ENCODE measurements at regions not wholly inside any gene's neighbourhood (a gene's known extent, or its start where the extent isn't known, plus 50 kb on each side); places are given as distances from the start of the nearest gene placed in this dataset.
"Not testable (repeated sequence)": the region's sequence is repeated elsewhere in the genome, so short reads cannot be mapped to it uniquely, and the experiment has no call there.

DNA sequence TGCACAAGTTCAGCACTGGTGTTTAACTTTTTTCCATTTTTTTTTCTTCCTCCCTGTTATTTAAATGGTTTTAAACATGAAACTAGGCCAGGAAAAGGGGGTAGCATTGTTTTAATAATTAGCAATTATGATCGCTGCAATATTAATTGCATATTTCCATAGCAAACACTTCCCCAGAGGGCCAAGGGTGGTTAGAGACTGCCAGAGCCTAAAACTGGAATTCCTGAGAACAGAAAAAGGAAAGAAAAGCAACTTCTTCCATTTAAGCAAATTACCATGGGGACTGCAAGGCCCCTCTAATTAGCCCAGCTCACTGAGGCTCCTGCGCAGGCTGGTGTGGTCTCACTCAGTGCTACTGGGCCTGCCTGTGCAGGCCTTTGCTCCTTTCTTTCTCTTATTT is 201.5 kb downstream of the SMAD2 start:
- DNase-seq (ENCODE audit: low read depth): no peak

DNA sequence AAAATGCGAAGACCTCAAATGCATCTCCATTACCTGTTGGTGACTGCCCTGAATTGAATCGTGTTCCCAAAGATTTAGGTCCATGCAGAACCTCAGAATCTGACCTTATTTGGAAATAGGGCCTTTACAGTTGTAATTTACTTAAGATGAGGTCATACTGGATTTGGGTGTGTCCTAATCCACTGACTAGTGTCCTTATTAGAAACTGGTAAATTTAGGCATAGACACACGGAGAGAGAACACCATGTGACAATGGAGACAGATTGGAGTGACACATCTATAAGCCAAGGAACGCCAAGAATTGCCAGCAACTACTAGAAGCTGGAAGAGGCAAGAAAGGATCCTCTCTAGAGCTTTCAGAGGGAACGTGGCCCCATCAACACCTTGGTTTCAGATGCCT is 203.1 kb downstream of the SMAD2 start:
- DNase-seq (ENCODE audit: low read depth): no peak

- DNase-seq (ENCODE audit: low read depth): no peak
These were observed 203.9 kb downstream of the SMAD2 start for GRCh38 chr18:47726550-47726949.

GRCh38 chr18:47725656-47726055 is 204.8 kb downstream of the SMAD2 start:
- DNase-seq (ENCODE audit: low read depth): no peak

- no peak for DNase-seq (ENCODE audit: low read depth)
These were observed 206.1 kb downstream of the SMAD2 start for GRCh38 chr18:47724186-47724975.

DNA sequence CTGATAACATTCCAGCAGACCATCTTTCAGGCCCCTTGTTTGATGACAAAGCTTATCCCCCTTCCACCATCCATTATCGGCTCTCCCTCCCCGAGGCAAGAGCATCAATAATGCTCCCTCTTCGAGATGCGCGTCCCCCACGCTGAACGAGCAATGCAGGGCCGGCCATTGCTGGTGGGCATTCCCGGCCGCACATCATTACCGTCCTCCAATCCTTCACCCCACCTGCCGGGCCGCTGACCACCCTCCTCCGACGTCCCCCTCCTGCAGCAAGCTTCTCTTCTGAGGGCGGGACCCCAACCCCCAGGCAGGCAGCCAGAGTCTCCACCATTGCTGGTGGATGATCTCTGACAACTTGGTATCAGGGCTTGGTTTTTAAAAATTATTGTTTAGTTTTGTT is 208.6 kb downstream of the SMAD2 start:
- no peak for DNase-seq (ENCODE audit: low read depth)

- DNase-seq (ENCODE audit: low read depth): no peak
These were observed 209.7 kb downstream of the SMAD2 start for GRCh38 chr18:47720741-47721140.

DNA sequence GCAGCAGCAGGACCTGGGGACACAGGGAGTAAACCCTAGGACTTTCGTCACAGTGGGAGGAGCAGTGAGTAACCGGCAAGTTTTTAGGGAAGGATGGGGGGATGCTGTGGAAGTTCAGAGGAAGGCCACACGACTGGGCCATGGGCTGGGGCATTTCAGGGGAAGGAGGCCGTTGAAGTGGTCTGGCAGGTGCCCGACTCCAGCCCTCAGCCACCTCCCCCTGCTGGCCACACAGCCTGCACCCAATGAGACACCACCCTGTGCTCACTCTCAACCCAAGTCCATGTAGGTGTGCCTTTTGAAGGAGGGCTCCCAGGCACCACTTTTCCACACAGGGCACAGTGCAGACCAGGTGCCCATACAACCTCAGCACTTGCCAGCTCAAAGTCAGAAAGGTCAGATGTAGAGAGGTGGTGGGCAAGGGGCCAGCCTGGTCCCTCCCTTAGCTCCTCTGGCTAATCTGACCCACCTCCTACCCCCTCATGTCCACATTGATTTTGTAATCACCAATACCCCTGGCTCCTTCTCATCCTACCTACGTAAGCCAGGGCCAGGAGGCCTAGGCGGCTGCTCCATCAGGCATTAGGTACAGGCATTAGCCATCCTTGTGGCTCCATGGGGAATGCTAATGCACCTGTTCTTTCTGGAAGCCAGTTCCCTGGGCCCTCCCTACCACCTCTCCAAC is 211.2 kb downstream of the SMAD2 start:
- DNase-seq (ENCODE audit: low read depth): no peak

GRCh38 chr18:47718646-47719045 is 211.8 kb downstream of the SMAD2 start:
- DNase-seq (ENCODE audit: low read depth): no peak

GRCh38 chr18:47717257-47717656 is 213.2 kb downstream of the SMAD2 start:
- DNase-seq (ENCODE audit: low read depth): no peak

DNA sequence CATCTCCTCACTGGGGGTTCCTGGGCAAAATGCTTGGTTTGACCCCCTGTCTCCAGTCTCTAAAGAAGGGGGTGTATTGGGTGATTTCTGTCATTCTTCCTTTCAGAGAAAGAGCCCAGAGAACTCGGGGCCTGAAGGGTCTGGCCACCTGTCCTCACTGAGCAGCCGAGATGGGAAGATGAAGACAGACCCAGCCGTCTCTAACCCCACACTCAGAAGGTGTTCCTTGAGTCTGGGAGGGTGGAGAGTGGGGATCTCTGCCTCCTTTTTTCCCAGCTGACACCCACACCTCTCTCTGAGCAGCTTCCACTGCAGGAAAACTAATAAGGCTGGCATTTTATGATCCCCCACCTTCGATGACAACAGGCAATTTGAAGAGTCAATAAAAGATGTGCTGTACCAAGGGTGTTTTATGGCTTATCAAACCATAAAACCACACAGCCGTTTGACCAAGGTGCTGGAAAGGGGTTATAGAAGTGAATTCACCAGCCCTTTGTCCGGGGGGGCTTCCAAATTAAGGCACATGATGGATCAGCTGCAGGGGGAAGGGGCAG is 213.8 kb downstream of the SMAD2 start:
- no peak for DNase-seq (ENCODE audit: low read depth)

GRCh38 chr18:47710451-47710850 is 220.0 kb downstream of the SMAD2 start:
- no peak for DNase-seq (ENCODE audit: low read depth)

DNA sequence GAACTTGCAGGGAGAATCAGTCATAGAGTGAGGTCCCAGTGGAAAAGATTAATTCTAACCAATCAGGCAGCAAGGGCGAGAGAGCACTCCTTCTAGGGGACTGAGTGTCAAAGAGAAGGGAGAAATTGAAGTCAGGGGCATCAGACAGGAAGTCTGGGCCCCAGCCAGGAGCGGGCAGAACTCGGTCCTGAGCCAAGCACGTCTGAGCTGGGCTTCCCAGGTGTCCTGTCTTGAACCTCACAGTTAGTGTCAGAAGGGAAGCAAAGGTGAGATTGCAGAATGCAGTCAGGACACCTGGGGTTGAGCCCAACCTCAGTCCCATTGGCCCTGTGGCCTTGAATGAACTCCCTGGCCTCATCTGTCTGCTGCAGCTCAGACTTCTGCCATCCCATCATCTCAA is 220.9 kb downstream of the SMAD2 start:
- no peak for DNase-seq (ENCODE audit: low read depth)

DNA sequence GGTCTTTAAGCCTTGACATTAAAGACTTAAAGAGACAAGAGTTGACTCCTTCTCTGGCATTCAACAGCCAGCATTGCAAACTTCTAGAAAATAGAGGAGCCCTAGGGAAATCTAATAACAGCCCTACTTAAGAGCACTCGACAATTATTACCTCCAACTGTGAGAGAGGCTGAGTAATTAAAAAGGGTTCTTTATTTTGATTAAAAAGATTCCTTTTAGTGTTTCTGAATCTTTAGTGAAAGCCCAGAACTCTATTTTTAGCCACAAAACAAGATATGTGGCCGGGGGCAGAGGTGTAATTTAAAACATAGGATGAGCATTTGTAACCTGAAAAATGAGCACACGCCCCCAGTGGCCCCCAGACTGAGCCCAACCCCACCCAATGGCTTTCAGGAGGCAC is 222.3 kb downstream of the SMAD2 start:
- DNase-seq (ENCODE audit: low read depth): no peak

DNA sequence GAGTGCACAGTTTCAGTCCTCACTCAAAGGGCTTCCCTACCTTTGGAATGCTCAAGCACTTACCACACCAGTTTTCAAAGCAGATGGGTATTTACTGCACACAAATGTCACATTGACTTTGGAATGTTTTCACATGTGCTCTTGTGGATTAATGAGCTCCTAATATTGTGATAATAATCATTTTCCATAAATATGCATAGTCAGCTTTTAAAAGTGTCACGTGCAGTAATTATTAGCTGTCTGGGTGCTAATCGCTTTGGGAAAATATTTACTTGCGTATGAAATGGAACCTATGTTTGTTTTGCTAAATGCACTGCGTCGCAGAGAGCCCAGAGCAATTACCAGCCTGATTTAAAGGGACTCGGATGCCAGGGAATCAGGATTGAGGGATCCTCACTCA is 229.3 kb downstream of the SMAD2 start:
- DNase-seq (ENCODE audit: low read depth): no peak

- no peak for DNase-seq (ENCODE audit: low read depth)
These were observed 233.6 kb downstream of the SMAD2 start for GRCh38 chr18:47696870-47697269.

DNA sequence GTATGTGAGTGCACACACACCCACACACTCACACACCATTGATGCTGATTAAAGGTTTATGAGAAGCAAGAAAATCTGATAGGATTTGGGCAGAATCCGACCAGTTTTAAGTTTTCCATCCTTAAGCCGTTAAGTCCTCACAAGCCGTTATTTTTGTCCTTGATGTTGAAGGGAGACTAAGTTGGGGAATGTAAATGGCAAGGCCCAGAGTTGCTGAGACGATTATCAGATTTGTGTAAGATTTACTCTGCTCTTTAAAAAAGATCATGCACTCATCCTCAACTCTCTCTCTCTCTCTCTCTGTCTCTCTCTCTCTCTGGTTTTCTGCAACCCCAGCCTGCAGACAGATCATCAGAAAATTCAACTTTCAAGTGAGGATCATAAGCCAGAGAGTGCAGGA is 238.8 kb downstream of the SMAD2 start:
- no peak for DNase-seq (ENCODE audit: low read depth)

DNA sequence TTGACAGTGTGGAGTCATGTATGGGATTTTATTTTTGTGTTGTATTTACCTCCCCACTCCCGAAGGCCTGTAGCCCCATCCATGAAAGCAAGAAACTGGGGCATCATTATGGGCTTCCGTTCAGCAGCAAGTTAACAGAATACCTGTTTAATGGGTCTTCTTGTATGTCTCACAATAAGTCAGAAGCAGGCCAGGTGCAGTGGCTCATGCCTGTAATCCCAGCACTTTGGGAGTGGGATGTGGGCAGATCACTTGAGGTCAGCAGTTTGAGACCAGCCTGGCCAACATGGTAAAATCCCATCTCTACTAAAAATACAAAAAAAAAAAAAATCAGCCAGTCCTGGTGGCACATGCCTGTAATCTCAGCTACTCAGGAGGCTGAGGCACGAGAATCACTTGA is 239.7 kb downstream of the SMAD2 start:
- not testable (repeated sequence) for DNase-seq (ENCODE audit: low read depth)

GRCh38 chr18:47689371-47689770 is 241.1 kb downstream of the SMAD2 start:
- no peak for DNase-seq (ENCODE audit: low read depth)

- no peak for DNase-seq (ENCODE audit: low read depth)
These were observed 243.7 kb downstream of the SMAD2 start for GRCh38 chr18:47686806-47687205.

DNA sequence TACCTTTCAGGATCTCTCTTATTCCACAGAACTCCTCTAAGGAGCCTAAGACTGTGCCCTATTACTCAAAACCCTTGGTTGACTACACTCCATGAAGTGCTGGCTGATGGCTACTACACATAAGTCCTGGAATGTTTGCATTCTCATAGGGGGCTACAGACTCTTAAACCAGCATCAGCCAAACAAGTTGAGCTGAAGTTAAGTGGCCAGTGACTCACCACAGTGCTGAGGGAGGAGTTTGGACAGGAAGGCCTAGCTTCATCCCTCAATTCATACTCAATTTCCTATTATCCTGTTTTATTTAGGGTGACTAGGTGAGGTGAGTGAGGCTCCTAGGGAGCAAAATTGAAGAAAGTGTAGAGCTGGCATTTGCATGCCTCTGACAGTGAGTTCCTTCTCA is 246.7 kb downstream of the SMAD2 start:
- DNase-seq (ENCODE audit: low read depth): no peak

DNA sequence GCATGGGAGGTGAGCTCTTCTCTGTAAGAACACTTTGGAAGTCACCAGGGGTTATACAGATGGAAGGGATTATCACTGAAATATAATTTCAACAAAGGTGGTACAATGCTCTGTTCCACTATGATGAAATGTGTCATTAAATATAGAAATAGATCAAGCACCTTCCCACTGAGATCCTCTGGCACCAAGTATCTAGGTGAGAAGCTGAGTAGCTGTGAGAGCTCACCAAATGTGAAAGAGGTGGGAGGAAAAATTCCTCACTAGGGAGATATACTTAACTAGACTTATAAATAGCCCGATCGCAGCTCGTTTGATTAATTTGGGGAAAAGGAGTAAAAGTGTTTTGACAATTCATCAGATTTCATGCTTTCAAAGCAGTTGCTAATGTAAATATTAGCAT is 247.6 kb downstream of the SMAD2 start:
- no peak for DNase-seq (ENCODE audit: low read depth)

DNA sequence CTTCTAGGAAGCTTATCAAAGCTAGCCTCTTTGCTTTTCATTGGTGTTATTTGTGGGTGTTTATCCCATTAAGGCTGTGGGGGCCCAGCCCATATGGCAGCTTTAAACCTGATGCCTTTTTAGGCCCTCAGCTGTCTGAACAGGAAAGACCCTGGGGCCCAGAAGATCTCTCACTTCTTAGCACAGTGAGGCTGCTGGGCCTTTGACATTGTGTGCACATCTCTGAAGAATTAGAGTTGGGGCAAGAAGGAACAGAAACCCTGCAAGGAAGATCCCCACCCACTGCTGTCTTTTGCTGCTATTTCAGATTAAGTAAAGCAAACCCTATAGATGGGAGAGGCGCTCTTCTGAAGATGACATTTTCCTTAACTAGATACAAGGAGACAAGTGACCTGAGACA is 250.0 kb downstream of the SMAD2 start:
- no peak for DNase-seq (ENCODE audit: low read depth)

GRCh38 chr18:47679864-47680263 is 250.6 kb downstream of the SMAD2 start:
- no peak for DNase-seq (ENCODE audit: low read depth)

Measured in GM04503 (cell line).